ENCODE measurements at regions not wholly inside any gene's neighbourhood (a gene's known extent, or its start where the extent isn't known, plus 50 kb on each side); places are given as distances from the start of the nearest gene placed in this dataset.

GRCh38 chr4:60455380-60455779 is 744.7 kb upstream of the ADGRL3 start:
- TF ChIP-seq EZH2 (IDR thresholded peaks at IDR 0.05; ENCODE audit: borderline replicate concordance, low read length) (no peak), CTCF (conservative IDR thresholded peaks at IDR 0.05 in 1 of 2, IDR thresholded peaks at IDR 0.05 in 1 of 2; ENCODE audit: extremely low read depth in 1 of 2, insufficient read depth in 1 of 2, low read depth in 1 of 2, low read length in 2 of 2) (no peak)

All from mammary epithelial cell (primary cell).